GM18511 (cell line): ENCODE measurements at regions not wholly inside any gene's neighbourhood (a gene's known extent, or its start where the extent isn't known, plus 50 kb on each side); places are given as distances from the start of the nearest gene placed in this dataset.
A peak's percentile ranks its signal among the peaks of the same experiment; 100 is the strongest.
"Not testable (repeated sequence)": the region's sequence is repeated elsewhere in the genome, so short reads cannot be mapped to it uniquely, and the experiment has no call there.

Experiments
- ATAC-seq: cut with Tn5 transposase; IDR thresholded peaks from one replicate; pipeline ENCODE4 v1.9.1; 2021; ENCODE audit warnings: mild to moderate bottlenecking, moderate library complexity; ENCODE audit not compliant: unreplicated experiment

DNA sequence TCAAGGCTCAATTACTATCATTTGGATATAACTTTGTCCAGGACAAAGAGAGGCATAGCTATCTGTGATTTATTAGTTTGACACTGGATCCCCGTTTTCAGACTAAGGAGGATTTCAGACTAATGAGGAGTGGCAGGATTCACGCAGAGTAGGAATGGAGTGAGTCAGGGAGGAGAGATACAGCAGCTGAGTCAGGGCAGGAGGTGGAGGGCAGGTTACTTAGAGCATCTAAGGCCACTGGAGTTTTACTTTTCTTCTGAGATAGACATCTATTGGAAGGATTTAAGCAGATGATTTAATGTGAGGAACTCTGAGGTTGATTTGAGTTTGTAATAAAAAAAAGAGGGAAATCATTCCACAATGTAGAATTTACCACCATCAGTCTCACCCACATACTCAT lies 110.6 kb downstream of the RPIA start:
- not testable (repeated sequence) for ATAC-seq

DNA sequence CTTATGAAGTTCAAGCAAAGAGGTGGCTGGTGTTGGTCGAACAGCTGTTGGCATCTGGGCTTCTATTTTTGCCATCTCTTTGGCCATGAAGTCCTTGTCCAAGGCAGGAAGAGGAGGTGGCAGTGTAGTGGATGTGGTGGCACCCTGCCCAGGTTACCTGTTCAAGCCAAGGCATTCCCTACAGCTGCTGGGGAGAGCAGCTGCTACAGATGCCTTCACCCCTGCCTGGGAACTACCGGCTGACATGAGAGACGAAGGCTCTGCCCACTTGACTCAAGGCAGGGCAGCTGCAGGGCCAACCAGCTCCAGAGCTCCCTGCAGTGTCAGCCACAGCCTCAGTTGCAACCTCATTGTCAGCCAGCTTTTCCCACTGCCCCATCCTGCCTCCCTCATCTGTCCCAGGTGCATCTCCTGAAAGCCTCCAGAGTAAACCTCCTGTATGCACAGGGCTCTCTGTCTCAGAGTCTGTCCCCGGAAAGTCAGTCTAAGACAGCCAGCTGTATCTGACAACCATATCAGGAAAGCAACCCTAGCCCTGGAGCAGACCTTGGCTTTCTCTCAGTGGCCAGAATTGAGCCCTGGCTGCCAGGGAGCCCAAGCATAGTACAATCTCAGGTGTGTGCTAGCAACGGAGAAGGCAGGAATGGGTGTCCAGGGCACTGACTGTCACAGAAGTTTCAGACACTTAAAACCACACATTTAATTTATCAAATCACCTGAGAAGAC lies 115.9 kb downstream of the RPIA start:
- ATAC-seq: no peak

DNA sequence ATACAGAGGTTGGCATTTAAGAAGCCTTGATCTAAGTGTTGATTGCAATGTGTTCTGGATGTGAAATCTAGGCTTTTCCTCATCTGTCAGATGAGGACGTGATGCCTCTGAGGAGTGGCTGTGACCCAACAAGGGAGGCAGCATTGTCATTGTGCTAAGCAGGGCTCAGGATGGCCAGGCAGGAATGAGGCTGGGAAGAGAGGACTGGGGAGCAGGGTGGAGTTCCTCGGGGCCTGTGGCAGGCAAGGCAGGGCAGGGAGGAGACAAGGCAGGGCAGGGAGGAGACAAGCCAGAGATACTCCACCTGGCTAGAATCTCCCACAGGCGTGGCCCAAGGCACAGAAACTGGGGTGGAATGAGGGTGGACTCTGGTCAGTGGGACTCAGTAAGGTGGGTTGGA lies 116.6 kb downstream of the RPIA start:
- no peak for ATAC-seq

DNA sequence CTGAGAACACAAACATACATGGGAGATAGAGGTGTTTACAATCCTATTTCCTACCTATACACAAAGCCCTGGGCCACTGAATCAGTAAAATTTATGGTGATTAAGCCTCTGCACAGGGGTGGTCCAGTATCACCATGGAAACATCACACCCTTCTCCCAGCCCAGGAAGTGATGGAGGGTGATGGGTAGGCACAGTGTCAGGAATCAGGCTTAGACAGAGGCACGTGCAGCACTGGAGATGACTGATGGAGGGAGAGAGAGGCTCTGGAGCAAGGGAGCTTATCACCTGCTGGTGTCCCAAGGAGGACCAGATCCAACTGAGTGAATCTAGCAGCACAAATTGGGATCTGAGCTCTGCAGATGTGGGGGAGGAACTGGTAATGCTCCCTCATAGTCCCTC lies 117.2 kb downstream of the RPIA start:
- ATAC-seq: no peak

DNA sequence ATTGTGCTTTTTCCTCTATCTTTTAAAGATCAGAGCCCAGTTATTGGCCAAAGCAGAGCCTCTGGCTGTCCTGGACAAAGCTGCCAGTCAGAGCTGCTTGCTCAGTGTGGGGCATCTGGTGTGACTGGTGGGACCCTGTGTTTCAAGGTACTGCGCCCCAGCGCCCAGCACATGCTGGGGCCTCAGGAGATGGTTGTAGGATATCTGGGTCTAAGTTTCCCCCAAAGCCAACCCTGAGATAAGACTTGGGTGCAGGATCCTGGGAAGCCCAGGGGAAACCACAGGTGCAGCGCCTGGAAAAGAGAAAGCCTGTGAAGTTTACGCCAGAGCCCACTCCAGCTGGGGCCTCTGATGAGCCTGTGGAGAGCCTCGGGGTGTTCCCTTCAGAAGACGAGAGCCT lies 117.7 kb downstream of the RPIA start:
- ATAC-seq: no peak

DNA sequence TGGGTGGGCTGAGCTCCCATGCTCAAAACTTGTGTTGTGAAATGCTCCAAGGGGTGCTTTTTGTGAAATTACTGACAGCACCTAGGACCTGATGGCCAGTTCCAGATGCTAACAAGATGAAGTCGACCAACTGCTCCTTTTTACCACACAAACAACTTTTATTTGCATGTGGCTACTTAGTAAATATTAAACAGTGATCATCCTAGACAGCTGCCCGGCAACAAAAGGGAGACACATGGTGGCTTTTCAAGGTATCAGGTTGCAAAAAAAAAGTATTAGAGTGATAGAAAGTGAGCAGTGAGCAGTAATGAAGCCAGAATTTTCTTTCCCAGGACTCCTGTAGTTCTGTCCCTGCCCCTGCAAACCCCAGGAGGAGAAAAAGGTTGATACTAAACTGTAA lies 118.5 kb downstream of the RPIA start:
- peak; percentile 72 for ATAC-seq

DNA sequence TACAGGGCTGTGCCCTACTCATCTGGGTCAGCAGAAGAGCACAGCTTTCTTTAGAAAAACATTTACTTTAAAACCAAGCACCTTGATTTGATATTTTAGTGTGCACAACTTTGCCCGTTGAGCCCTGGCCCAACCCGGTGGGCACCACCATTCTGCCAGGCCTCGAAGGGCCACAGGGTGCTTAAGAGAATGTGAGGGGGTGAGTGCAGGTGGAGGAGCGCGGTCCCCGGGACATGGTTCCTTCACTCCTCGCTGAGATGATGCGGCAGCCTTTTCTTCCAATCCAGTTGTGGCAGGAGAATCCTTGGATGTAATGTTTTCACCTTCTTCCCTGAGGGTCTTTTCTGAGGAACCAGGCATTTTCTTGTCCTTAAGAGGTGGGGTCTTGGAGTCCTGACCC lies 119.0 kb downstream of the RPIA start:
- peak; percentile 10 for ATAC-seq

DNA sequence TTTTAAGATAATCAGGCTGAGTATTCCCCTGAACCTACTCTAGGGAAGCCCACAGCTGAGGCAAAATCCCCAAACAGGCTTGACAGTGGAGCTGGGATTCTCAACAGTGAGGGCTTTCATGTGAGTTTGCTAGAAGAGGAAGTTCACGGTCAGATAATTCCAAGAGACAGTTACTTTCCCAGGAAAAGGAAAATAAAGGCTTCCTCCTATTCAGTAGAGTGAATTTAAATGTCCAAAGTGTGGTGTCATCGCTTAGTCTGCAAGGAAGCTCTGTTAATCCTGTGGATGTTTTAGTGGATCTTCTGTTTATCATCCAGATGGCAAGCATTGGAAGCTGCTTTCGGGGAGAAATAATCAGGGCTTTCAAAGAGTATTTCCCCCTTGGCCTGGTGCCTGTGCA lies 119.8 kb downstream of the RPIA start:
- no peak for ATAC-seq

DNA sequence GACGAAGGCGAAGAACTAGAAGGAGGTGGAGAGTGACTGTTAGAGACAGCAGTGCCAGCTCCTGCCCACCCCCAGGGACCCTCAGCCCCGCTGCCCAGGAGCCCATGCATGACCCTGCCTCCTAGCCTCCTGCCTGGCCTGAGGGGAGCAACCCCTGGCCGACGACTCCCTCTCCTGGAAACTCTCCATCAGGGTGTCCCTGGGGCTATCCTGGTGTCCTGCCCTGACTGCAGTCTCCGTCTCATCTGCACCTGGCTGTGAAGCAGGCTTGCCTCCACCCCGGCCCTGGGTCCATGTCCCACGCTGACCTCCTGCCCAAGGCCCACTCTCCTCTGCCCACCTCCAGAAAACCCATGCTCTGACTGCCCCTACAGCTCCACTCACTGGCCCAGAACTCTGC lies 120.2 kb downstream of the RPIA start:
- ATAC-seq: no peak

DNA sequence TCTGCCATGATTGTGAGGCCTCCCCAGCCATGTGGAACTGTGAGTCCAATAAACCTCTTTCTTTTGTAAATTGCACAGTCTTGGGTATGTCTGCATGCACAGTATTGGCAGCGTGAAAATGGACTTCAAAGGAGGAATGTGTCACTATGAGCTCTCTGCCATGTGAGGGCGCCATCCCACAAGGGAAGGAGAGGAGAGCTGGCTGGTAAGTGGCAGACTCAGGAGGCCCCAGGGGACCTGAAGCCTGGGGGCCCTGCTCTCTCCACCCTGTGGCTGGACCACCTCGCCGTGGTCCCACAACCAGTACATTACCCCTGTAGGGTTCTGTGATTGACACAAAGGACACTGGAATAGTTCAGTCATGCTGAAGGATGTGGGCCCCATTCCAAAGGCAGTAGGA lies 122.1 kb downstream of the RPIA start:
- no peak for ATAC-seq

DNA sequence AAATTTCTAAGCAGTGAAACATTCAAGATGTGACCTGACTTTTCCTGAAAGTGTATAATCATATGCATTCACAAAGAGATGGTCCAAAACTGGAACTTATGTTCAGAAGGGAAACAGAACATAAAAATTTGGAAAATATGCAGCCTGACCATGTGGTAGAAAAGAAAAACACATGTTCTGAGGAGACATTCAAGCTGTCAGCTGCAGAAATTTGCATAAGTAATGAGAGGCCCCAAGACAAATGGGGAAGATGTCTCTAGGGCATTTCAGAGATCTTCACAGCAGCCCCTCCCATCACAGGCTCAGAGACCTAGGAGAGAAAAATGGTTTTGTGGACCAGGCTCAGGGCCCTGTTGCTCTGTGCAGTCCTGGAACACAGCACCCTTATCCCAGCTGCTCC lies 123.8 kb downstream of the RPIA start:
- ATAC-seq: no peak

DNA sequence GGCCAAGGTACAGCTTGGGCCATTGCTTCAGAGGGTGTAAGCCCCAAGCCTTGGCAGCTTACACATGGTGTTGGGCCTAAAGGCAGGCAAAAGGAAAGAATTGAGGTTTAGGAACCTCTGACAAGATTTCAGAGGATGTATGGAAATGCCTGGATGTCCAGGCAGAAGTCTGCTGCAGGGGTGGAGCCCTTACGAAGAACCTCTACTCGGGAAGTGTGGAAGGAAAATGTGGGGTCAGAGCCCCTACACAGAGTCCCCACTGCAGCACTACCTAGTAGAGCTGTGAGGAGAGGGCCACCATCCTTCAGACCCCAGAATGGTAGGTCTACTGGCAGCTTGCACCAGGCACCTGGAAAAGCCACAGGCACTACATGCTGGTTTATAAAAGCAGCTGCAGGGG lies 124.2 kb downstream of the RPIA start:
- no peak for ATAC-seq

DNA sequence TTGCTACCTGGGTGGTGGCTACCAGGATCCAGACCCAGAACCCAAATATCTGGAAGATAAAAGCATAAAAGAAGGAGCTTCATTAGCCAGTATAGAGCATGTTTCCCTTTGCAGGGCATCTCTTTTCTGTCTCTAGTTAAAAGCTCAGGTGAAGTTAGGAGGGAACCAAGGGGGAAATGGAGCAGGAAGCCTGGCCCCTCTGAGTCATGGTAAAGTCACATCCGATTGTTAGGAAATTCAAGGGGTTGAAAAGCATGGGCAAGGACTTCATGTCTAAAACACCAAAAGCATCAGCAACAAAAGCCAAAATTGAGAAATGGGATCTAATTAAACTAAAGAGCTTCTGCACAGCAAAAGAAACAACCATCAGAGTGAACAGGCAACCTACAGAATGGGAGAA lies 126.9 kb downstream of the RPIA start:
- ATAC-seq: no peak

DNA sequence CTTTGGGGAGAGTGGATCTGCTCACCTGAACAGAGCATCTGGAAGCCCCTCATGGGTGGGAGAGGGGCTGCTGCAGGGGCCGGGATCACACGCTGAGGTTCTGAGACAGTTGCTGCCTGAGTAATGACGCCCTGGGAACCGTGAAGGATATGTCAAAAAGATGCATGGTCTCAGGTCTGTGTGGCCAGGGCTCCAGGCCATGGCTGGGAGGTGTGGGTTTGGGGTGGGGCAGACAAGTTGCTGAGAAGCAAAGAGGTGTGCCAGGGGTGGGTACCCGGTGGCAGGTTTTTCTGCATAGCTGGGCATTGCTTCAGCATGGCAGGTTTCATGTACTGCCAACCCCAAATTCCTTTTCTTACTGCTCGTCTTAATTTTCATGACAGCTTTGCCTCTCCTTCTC lies 133.5 kb downstream of the RPIA start:
- no peak for ATAC-seq

DNA sequence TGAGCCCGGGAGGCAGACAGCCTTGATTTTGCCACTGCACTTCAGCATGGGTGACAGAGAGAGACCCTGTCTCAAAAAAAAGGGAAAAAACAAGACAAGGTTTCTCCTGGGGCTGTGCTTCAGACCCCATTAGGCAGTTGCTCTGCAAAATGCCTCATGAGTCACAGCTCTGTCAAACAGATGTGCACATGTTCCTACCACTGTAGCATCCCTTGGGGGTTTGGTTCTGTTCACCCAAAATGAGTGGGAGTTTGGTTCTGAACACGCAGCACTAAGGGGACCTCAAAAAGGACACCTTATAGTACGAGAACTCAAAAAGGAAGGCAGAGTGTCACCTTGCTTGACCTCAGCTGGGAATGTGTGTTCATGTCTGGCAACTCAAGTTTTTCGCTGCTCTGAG lies 134.9 kb downstream of the RPIA start:
- ATAC-seq: no peak

DNA sequence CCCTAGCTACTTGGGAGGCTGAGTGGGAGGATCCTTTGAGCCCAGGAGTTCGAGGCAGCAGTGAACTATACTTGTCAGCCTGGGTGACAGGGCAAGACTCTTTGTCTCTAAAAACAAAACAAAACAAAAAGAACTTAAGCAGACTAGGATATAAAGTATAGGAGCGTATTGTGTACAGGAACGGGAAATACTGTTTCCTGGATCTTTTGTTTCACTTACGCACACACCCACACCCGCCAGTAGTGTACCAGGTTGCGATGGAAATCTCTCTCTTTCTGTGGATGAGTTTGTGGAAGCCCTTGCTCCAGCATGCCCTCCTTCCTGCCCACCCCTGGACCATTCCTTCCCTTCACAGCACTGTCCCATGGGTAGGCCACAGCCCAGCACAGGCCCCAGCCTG lies 136.3 kb downstream of the RPIA start:
- no peak for ATAC-seq

DNA sequence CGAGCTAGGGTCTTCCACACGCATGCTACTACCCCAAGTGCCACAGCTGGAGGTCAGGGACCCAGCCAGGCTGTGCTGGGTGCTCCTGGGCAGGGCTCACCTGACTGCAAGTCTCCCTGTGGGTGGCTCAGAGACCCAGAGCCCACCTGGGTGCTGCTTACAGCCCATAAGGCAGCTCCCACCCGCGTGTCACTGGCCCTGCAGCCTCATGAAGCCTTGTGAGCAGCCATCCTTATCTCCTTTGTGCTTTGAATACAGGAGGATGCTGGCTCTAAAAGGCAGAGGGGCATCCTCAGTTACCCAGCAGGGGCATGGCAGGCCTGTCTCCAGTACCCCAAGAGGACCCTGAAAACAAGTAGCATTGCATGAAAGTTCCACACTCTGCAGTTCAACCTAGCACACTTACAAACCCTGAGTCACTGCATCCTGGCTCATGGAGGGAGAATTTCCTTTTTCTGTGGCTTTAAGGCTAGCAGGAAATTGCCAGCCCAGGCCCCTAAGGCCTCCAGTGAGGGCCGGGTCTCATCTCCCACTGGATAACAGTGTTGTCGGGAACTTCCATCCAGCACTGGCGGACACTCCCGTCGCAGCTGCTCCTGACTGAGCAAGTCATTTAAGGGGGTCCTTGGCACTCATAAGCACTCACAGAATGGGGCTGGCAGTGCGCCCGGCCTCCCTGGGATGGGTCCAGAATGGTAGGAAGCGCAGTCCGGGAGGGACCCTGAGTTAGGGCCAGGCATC lies 137.1 kb downstream of the RPIA start:
- ATAC-seq: no peak

DNA sequence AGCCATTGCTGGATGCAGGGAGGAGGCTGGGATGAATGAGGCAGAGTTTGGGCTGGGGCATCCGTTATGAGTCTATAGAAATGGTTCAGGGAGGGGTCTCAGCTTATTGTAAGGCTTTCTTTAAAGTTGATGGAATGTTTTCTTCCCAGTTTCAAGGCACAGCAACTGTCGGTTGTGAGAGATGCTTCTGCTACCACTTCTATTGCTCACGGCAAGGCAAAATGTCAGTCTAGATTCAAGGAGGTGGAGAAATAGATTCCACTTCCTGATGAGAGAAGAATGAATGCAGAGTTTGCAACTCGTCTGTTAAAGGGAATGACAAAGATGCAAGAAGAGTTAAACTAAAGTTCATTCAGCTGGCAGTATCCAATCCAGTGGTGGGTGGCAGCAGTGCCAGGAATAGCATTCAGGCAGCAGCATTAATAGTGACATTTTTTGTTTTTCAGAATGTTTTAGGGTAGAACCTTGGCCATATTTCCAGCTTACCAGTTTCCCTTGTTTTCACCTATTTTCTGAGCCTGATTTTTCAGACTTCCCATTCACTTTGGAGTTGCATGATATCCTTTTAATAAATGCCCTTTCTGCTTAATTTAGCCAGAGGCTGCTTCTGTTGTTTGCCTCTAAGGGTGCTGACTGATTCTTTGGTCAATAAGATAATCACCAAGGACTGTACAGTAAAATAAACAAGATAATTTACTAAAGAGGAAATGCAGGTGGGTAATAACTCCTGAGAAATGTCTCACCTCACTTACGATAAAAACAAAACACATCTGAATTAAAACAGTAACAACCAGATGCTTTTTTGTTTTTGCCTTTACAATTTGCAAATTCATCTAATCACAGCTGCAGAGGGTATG lies 138.4 kb downstream of the RPIA start:
- no peak for ATAC-seq

DNA sequence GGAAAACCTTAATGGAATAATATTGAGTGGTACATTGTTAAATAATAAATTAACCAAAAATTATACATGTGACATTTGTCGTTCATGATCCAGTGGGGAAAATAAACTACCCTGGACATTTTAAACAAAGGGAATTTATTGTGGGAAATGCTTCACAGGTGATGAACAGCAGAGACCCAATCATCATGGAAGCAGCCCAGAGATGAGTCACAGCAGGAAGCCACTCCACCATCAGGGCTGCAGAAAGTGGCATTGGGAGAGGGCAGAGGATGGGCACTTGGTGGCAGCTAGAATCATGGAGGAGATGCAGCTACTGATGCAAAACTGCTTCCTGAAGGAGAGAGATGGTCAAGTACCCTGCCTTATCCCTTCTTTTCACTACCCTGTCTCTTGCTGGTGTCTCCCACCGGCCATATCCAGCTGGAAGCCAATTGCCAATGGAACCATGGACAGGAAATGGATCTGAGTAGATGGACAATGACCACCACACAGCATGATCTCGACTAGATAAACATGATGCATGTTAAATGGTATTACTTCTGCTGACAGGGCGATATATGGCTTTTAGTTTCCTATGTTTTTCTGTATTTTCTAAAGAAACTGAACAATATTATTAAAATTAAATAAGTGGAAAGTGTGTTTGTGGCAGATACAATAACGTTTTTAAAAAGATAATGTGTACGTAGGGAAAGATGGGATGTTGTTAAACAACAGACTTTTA lies 139.8 kb downstream of the RPIA start:
- no peak for ATAC-seq

DNA sequence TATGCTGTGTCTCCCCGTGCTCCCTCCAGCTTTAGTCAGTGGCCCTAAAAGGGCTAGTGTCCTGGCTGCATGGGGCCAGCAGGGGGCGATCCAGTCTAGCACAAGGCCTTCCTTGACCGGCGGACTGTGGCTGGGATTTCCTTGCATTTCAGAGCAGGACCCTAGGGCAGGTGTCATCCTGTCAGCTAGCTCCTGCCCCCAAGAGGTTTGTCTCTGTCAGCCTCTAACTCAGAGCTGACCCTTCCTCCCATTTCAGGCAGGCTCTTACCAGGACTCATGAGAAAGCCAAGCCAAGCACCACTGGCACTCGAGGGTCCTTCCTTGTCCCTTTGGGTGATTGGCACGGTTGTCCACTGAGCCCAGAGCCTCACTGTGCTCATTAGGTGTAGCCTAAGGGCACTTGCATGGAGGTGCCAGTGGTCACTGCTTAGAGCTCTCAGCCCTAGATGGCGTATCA lies 140.3 kb downstream of the RPIA start:
- peak; percentile 78 for ATAC-seq
